ENCODE measurements at regions not wholly inside any gene's neighbourhood (a gene's known extent, or its start where the extent isn't known, plus 50 kb on each side); places are given as distances from the start of the nearest gene placed in this dataset.
"Not testable (repeated sequence)": the region's sequence is repeated elsewhere in the genome, so short reads cannot be mapped to it uniquely, and the experiment has no call there.

GRCh38 chr1:214767221-214767620 is 164.2 kb downstream of the CENPF start:
- intact Hi-C loops (cut with DNase I): no loop called here
- DNase-seq: no peak
- H3K9me3 ChIP-seq: peaks cover 0 to 26% (median 18%) of the 10 kb centered on the region in 12 donors
- no peak overlapping the region for H3K4me3 ChIP-seq
- H3K27me3 ChIP-seq: no peaks in the 10 kb centered on the region
- TF ChIP-seq, protein P1, sequence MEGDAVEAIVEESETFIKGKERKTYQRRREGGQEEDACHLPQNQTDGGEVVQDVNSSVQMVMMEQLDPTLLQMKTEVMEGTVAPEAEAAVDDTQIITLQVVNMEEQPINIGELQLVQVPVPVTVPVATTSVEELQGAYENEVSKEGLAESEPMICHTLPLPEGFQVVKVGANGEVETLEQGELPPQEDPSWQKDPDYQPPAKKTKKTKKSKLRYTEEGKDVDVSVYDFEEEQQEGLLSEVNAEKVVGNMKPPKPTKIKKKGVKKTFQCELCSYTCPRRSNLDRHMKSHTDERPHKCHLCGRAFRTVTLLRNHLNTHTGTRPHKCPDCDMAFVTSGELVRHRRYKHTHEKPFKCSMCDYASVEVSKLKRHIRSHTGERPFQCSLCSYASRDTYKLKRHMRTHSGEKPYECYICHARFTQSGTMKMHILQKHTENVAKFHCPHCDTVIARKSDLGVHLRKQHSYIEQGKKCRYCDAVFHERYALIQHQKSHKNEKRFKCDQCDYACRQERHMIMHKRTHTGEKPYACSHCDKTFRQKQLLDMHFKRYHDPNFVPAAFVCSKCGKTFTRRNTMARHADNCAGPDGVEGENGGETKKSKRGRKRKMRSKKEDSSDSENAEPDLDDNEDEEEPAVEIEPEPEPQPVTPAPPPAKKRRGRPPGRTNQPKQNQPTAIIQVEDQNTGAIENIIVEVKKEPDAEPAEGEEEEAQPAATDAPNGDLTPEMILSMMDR (IDR thresholded peaks at IDR 0.05): no peak
- no peak for TF ChIP-seq POLR2A (IDR thresholded peaks at IDR 0.05)
- no peaks in the 10 kb centered on the region for H3K4me1 ChIP-seq
- ATAC-seq: no peak
- H3K36me3 ChIP-seq: no peaks in the 10 kb centered on the region
- no peak overlapping the region for H3K27ac ChIP-seq

DNA sequence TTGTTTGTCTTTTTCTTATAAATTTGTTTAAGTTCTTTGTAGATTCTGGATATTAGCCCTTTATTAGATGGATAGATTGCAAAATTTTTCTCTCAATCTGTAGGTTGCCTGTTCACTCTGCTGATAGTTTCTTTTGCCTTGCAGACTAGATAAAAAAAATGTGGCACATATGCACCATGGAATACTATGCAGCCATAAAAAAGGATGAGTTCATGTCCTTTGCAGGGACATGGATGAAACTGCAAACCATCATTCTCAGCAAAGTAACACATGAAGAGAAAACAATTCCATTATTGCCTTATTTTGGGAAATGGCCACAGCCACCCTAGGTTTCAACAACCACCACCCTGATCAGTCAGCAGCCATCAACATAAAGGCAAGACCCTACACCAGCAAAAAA is 166.7 kb downstream of the CENPF start:
- intact Hi-C loops (cut with DNase I); H3K36me3 ChIP-seq; H3K4me3 ChIP-seq; ATAC-seq; H3K4me1 ChIP-seq; H3K27me3 ChIP-seq; H3K27ac ChIP-seq; H3K9me3 ChIP-seq; DNase-seq: not testable (repeated sequence)

- intact Hi-C loops (cut with DNase I): no loop called here
- TF ChIP-seq POLR2A (IDR thresholded peaks at IDR 0.05): no peak
- TF ChIP-seq, protein P1 (IDR thresholded peaks at IDR 0.05): no peak
- Histone ChIP-seq H3K27ac (no peak overlapping the region), H3K36me3 (no peaks in the 10 kb centered on the region), H3K9me3 (peaks cover 0 to 7% (median 0%) of the 10 kb centered on the region in 12 donors), H3K4me3 (no peak overlapping the region), H3K4me1 (no peaks in the 10 kb centered on the region), H3K27me3 (no peaks in the 10 kb centered on the region)
- DNase-seq: no peak
- WGBS, 4 donors: 88 to 95% (median 92%) methylated on average over 3 of the region's 3 CpGs
- ATAC-seq: no peak
Measured at GRCh38 chr1:214777364-214777763, 174.4 kb downstream of the CENPF start.

DNA sequence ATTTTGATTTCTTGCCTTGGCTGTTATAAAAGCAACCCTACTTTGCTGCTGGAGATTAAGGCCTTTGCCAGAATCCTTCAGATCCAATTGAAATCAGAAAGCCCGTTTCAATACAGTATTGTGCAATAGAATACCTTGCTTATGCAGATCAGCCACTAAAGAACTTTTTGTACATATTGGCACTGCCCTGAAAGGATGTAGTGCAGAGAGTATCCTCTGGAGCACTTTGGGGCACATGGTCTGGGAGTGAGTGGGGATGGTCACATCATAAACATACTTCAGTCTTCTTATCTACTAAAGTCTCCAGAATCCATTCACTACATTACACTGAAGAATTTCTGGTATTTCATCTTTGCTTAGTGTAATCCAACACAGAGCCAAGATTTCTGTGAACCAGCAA is 189.0 kb downstream of the CENPF start:
- no peak for ATAC-seq
- Histone ChIP-seq H3K4me1 (no peaks in the 10 kb centered on the region), H3K27ac (no peak overlapping the region), H3K9me3 (peaks cover 0 to 6% (median 0%) of the 10 kb centered on the region in 12 donors), H3K4me3 (no peak overlapping the region), H3K36me3 (no peaks in the 10 kb centered on the region), H3K27me3 (no peaks in the 10 kb centered on the region)
- DNase-seq: no peak
- intact Hi-C loops (cut with DNase I): no loop called here
- TF ChIP-seq POLR2A (IDR thresholded peaks at IDR 0.05): no peak
- TF ChIP-seq, protein P1 (IDR thresholded peaks at IDR 0.05): no peak
- 54 to 68% (median 62%) methylated on average over 1 of the region's 1 CpG for WGBS, 4 donors

DNA sequence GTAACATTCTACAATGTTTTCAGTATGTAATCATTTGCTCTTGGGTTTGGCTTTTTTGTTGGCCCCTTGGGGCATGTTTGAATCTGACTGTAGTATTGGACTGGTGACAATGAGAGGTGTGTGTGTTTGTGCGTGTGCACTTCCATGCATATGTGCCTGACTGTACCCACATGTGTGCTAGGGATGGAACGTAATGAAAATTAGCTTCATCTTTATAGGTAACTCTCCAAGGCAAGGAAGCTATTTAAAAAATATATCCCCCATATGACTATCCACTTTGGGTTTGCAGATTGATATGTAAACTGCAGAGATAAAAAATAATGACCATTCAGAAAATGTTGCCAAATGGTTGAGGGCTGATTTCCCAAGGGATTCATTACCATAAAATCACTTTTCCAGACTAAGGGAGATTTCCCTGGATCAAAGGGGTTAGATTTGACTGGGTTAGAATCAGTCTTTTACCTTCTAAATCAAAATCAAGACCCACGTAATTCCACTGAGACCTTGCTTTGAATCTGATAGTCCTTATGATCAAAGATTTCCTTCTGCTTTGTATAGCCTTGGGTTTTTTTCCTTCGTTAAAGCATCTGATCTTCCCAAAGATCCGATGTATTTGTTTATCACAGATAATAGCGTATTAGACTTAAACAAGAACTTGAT is 189.7 kb downstream of the CENPF start:
- WGBS, 4 donors: 57 to 66% (median 62%) methylated on average over 6 of the region's 6 CpGs

More for the DNA sequence above, 189.7 kb downstream of the CENPF start:
- Histone ChIP-seq H3K4me1 (no peaks in the 10 kb centered on the region), H3K36me3 (no peaks in the 10 kb centered on the region), H3K27me3 (no peaks in the 10 kb centered on the region), H3K9me3 (peaks cover 0 to 10% (median 0%) of the 10 kb centered on the region in 12 donors), H3K4me3 (no peak overlapping the region), H3K27ac (no peak overlapping the region)
- ATAC-seq: no peak
- DNase-seq: no peak
- TF ChIP-seq POLR2A (IDR thresholded peaks at IDR 0.05): no peak
- TF ChIP-seq, protein P1 (IDR thresholded peaks at IDR 0.05): no peak
- intact Hi-C loops (cut with DNase I): no loop called here

All from heart left ventricle (tissue), 16 donors.